HG03039 (cell line): ENCODE measurements at regions not wholly inside any gene's neighbourhood (a gene's known extent, or its start where the extent isn't known, plus 50 kb on each side); places are given as distances from the start of the nearest gene placed in this dataset.

Source experiments
- ATAC-seq: cut with Tn5 transposase; IDR thresholded peaks from one replicate; pipeline ENCODE4 v1.9.1; 2021; ENCODE audit warnings: mild to moderate bottlenecking, moderate library complexity; ENCODE audit not compliant: unreplicated experiment

DNA sequence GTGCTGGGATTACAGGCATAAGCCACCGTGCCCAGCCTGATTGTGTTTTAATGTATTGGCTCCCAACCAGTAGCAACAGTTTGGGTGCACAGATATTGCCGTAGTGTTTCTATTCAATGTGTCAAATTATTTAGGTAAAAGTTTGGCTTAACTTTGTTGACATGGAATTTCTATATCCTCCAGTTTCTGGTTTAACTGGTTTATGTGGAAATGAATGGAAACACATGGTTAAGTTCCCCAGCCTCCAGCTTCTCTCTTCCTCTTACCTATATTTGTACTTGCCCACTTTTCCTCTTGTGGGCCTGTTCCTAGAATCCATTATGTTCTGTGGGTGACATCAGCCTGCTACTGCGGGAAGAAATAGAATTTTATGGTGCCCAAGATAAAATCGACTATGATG, 53.9 kb upstream of the ESR1 start:
- ATAC-seq = no peak

DNA sequence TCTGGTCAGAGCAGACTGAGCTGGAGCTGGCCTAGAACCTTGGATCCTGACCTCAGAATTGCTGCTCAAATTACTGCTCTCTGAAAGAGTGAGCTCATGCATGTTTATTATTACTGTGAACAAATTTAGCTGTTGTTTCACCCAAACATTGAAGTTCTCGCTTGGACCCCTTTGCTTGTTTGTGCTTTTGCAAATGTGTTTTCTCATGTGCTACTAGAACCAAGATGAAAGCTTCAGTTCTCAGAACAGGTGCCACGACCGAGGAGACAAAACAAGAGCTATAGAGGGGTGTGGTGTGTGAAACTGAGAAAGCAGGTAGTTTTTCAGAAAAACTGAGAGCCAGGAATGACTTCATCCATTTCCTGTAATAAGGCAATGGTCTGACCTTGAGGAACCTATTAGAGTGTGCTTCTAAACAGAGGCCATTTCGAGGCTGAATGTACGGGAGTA, 50.0 kb upstream of the ESR1 start:
- peak; percentile 97 for ATAC-seq
